Stimulated activated CD8-positive, alpha-beta memory T cell treated with anti-CD3 and anti-CD28 coated beads, Interleukin-15, amount 100 ng/mL, for 48 hours (primary cell): ENCODE measurements at regions not wholly inside any gene's neighbourhood (a gene's known extent, or its start where the extent isn't known, plus 50 kb on each side); places are given as distances from the start of the nearest gene placed in this dataset.
"Not testable (repeated sequence)": the region's sequence is repeated elsewhere in the genome, so short reads cannot be mapped to it uniquely, and the experiment has no call there.

Experiments used
- DNase-seq, 2 donors: peaks; one replicate each; pipeline ENCODE4 v3.0.0-alpha.2; 2020; ENCODE audit warnings: low read depth in 2 of 2

GRCh38 chr13:78540058-78540457 is 63.3 kb downstream of the POU4F1 start:
- no peak for DNase-seq

- not testable (repeated sequence) for DNase-seq
Measured at GRCh38 chr13:78526044-78526443, 77.3 kb downstream of the POU4F1 start.

- DNase-seq = no peak
Measured at GRCh38 chr13:78524936-78525335, 78.4 kb downstream of the POU4F1 start.

- DNase-seq = no peak
Measured at GRCh38 chr13:78521091-78521490, 82.3 kb downstream of the POU4F1 start.

DNA sequence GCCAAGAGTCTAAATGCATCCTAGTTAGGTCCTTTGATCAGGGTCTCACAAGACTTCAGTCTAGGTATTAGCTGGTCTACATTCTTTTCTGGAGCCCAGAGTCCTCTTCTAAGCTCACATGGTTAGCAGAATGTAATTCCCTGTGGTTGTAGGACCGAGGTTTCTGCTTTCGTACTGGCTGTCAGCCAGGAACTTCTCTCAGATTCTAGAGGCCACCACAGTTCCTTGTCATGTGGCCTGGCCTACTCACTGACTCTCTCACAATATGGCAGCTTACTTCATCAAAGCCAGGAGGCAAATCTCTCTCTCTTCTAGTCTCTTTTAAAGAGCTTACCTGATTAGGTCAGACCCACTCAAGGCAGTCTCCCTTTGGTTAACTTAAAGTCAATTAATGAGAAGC is 82.9 kb downstream of the POU4F1 start:
- DNase-seq = no peak

DNA sequence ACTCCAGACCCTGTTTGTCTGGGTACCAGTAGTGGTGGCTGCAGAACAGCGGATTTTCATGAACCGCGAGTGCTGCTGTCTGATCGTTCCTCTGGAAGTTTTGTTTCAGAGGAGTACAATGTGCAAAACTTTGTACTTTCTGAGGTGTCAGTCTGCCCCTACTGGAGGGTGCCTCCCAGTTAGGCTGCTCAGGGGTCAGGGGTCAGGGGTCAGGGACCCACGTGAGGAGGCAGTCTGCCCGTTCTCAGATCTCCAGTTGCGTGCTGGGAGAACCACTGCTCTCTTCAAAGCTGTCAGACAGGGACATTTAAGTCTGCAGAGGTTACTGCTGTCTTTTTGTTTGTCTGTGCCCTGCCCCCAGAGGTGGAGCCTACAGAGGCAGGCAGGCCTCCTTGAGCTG is 84.9 kb downstream of the POU4F1 start:
- DNase-seq = not testable (repeated sequence)

GRCh38 chr13:78499802-78500201 is 103.5 kb downstream of the POU4F1 start:
- DNase-seq = no peak

DNA sequence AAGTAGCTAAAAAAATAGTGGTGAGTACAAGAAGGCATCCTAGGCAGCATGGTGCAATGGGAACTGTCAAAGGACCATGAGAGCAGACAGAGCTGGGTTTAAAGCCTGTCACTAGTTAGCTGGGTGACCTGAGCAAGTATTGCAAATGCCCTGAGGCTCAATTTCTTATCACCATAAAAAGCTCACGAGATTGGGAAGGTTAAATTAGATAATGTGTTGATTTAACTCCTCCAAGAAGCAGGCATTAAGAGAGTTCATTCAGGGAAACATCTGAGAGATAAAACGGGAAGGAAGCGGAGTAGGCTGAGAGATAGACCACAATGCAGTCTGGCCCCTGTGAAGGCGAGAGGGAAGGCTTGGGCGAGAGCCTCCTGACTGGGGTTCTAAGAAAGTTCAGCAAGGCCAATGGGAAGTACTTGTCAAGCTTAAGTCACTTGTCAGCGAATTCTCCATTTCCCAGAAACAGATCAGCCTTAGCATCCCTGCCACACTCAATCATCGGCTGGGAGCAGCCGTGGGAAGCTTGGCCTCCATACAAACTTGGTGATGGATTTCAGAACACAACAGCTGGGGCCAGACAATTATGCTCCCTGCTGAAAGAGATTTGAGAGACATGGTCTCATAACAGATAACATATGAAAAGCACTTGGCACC is 105.5 kb downstream of the POU4F1 start:
- no peak for DNase-seq

GRCh38 chr13:78491978-78492377 is 111.4 kb downstream of the POU4F1 start:
- DNase-seq = no peak

DNA sequence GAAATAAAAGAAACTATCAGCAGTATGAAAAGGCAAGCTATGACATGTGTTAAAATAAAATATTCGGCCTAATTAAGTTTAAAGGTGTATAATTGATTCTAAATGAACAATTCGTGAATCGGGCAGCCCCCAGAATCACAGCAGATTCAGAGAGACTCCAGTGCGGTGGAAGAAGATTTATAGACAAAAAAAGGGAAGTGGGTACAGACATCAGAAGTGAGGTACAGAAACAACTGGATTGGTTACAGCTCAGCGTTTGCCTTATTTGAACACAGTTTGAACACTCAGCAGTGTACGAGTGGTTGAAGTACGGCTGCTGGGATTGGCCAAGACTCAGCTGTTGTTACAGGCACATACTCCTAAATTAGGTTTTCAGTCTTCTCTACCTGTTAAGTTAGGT is 113.1 kb downstream of the POU4F1 start:
- not testable (repeated sequence) for DNase-seq

GRCh38 chr13:78487707-78488106 is 115.6 kb downstream of the POU4F1 start:
- no peak for DNase-seq

DNA sequence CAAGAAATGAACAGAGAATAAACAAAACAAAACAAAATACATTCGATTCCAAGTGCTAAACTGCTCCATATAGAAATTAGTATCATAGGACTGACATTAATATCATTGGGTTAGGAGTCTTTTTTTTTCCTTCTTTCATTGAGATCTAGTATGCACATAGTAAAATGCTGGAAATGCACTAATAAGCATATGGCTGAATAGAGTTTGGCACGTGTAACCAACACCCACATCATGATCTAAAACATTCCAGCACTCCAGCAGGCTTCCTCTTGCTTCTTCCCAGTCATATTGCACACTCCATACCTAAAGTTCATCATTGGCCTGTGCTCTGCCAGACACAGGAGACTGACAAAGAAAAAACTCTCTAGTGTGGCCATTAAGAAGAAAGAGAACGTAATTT is 117.5 kb downstream of the POU4F1 start:
- no peak for DNase-seq

- DNase-seq = no peak
Measured at GRCh38 chr13:78478183-78478582, 125.2 kb downstream of the POU4F1 start.

DNA sequence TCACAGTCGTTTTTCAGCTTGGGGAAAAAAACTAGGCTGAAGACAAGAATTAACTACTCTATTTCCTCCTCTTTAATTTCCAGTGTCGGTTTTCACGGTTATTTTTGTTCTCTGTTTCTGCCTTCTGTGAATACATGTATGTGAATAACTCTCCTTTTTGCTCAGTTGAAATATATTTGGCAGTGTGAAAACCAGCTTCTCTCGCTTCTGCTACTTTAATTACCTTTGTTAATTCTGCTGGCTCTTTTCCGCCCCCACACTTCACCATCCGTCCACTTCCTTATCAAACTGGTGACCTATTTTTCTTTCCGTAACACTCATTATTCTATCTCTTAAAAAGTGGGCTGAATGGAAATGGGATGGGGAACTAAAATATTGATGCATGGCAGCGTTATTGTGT is 126.4 kb downstream of the POU4F1 start:
- no peak for DNase-seq

- DNase-seq = no peak
Measured at GRCh38 chr13:78468621-78469020, 134.7 kb downstream of the POU4F1 start.

- DNase-seq = no peak
Measured at GRCh38 chr13:78465250-78465649, 138.1 kb downstream of the POU4F1 start.

DNA sequence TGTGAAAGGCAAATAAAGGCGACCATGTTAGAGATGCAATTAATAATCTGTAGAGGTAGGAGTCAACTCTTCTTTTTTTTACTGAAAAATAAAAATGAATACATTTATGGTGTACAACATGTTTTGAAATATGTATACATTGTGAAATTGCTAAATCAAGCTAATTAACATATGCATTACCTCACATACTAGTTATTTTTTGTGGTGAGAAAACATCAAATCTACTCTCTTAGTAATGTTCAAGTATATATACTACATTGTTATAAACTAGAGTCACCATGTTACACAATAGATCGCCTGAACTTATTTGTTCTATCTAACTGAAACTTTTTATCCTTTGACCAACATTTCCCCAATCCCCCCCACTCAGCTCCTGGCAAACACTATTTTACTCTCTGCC is 143.2 kb downstream of the POU4F1 start:
- DNase-seq = no peak

GRCh38 chr13:78443839-78444238 is 159.5 kb downstream of the POU4F1 start:
- DNase-seq = no peak

- no peak for DNase-seq
Measured at GRCh38 chr13:78437781-78438180, 165.6 kb downstream of the POU4F1 start.

DNA sequence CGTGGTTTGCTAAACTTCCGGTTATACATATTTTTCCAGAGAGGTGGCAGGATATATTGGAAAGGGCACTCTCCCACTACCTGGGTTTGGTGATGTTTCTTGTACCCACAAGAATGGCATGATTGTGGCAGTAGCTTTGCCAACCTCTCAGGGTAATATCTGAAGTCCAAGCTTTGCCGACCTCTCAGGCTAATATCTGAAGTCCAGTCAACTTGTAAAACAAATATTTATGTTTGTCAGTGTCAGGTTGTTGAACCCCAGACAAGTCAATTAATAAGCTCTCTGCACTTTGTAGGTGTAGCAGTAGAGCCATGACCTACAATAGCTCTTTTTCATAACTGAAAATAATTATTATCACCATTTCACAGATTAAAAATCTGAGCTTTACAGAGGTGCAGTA is 167.0 kb downstream of the POU4F1 start:
- DNase-seq = no peak

DNA sequence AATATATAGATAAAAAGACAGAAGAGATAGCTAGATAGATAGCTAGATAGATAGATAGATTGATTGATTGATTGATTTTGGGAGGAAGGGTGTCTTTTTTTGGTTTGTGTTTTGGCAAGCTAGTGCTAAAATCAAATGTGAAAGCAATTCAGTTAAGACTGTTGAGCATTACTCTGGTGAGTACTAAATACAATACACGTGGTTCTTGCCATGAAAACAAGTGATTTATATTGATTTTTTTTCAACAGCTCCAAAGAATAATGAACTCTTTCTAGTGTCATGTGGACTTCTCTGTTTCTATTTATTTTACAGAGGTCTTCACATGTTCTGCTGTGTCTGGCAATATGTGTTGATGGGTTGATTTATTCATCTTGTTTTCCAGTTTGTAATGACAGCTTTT is 172.0 kb downstream of the POU4F1 start:
- no peak for DNase-seq

GRCh38 chr13:78430811-78431210 is 172.5 kb downstream of the POU4F1 start:
- no peak for DNase-seq

DNA sequence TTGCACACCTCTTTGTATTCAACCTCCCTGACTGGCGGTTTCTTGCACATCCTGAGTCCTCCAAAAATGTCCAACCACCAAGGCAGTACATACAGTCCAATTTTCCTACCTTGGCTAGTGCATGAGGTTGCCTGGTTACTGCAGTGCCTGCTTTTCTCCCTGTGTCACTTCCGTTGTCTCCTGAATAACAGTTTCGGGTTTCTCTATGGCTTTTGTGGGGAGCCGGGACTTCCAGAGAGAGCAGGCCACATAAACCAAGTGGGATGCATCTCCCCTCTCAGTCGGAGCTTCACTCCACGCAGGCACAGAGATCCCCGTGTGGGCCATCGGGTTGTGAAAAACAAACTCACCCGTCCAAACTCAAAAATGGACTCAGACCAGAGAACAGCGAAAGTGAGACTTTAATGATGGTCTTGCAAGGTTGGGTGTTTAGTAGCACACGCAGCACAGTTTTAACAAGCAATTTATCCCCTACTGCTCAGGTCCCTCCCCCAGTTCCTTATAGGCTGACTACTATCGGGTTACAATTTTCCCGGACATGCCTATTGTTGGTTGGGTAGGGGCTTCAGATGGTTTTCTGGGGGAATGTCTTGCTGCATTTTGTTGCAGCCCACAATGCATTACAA is 173.1 kb downstream of the POU4F1 start:
- no peak for DNase-seq

DNA sequence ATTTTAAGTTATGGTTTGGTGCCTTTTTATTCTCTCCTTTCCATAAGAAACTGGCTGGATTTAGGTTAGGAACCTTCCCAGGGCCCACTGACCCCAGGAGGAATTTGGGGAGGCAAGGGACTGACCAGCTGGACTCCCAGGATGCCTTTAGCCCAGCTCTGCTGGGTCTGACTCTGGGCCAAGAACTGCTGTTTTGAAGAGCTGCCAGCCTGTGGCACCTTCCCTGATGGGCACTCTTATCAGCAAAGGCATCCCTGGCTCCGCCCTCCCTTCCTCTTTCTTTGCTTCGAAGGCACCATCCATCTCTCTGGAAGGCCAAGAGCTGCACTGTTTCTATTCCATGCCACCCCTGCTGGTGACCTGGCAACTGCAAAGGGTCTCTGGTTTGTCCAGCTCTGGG is 174.7 kb downstream of the POU4F1 start:
- DNase-seq = no peak
